Gastroesophageal sphincter (tissue), 4 donors: ENCODE measurements at regions not wholly inside any gene's neighbourhood (a gene's known extent, or its start where the extent isn't known, plus 50 kb on each side); places are given as distances from the start of the nearest gene placed in this dataset.

Source experiments
- ATAC-seq: fragments of 150-250 bp; one replicate; pipeline ENCODE4 v1.9.1; 2016; ENCODE audit warnings: mild to moderate bottlenecking, moderate library complexity
- H3K27ac ChIP-seq, 4 donors: fragments of 200-600 bp; sonication (generic) in 3 of 4; 1 replicate in 3 of 4; 2 replicates in 1 of 4; pipeline ENCODE4 v1.5.1; 2016 to 2019
- H3K27me3 ChIP-seq: fragments of 200-600 bp; sonication (generic); one replicate; pipeline ENCODE4 v1.5.1; 2019
- H3K36me3 ChIP-seq, 2 donors: fragments of 200-600 bp; sonication (generic); one replicate each; pipeline ENCODE4 v1.5.1; 2019; ENCODE audit warnings: control low read depth in 1 of 2
- H3K4me1 ChIP-seq, 3 donors: fragments of 200-600 bp; sonication (generic); 1 replicate in 2 of 3; 2 replicates in 1 of 3; pipeline ENCODE4 v1.5.1; 2016 to 2019; ENCODE audit warnings: control low read depth in 2 of 3
- H3K4me3 ChIP-seq, 2 donors: fragments of 200-600 bp; sonication (generic); one replicate each; pipeline ENCODE4 v1.5.1; 2019; ENCODE audit warnings: mild to moderate bottlenecking in 1 of 2, moderate library complexity in 1 of 2
- H3K9me3 ChIP-seq, 3 donors: fragments of 200-600 bp; sonication (generic); one replicate each; pipeline ENCODE4 v1.5.1; 2017 to 2019; ENCODE audit warnings: control low read depth in 2 of 3
- CTCF ChIP-seq, 4 experiments: fragments of 200-600 bp in 2 of 4; fragments of 450-650 bp in 2 of 4; sonication (generic) in 1 of 4; IDR thresholded peaks; one replicate each; pipeline ENCODE4 v1.5.1; 2017 to 2019; ENCODE audit warnings: antibody characterized with exemption in 4 of 4, mild to moderate bottlenecking in 2 of 4, moderate library complexity in 2 of 4
- EP300 ChIP-seq: sonication (generic); formaldehyde crosslinking; IDR thresholded peaks from one replicate; pipeline ENCODE4 v1.6.1; 2017; ENCODE audit warnings: antibody characterized with exemption, mild to moderate bottlenecking
- POLR2A ChIP-seq, 2 donors: fragments of 450-650 bp; IDR thresholded peaks; one replicate each; pipeline ENCODE4 v1.6.1; 2017; ENCODE audit warnings: antibody characterized with exemption in 2 of 2, mild to moderate bottlenecking in 2 of 2, moderate library complexity in 1 of 2
- POLR2AphosphoS5 ChIP-seq: sonication (generic); formaldehyde crosslinking; IDR thresholded peaks from one replicate; pipeline ENCODE4 v1.6.1; 2017; ENCODE audit warnings: antibody characterized with exemption
- WGBS, 2 donors: methylation state at CpG; one replicate each; pipeline ENCODE4 v1.1.5; 2018; ENCODE audit warnings: low coverage in 1 of 2; 5-methylcytosine and 5-hydroxymethylcytosine counted together

GRCh38 chr12:3931206-3931605 lies 58.0 kb upstream of the PARP11 start:
- Histone ChIP-seq H3K4me1 (no peaks in the 10 kb centered on the region), H3K27me3 (peaks cover 78% of the 10 kb centered on the region), H3K4me3 (no peak overlapping the region), H3K9me3 (no peaks in the 10 kb centered on the region), H3K36me3 (no peaks in the 10 kb centered on the region), H3K27ac (no peak overlapping the region)
- TF ChIP-seq POLR2AphosphoS5 (no peak), CTCF (IDR thresholded peaks at IDR 0.05) (no peak), POLR2A (IDR thresholded peaks at IDR 0.05) (no peak), EP300 (no peak)
- no peak for ATAC-seq
- 87 to 94% methylated on average over 4 of the region's 4 CpGs for WGBS, 2 donors

DNA sequence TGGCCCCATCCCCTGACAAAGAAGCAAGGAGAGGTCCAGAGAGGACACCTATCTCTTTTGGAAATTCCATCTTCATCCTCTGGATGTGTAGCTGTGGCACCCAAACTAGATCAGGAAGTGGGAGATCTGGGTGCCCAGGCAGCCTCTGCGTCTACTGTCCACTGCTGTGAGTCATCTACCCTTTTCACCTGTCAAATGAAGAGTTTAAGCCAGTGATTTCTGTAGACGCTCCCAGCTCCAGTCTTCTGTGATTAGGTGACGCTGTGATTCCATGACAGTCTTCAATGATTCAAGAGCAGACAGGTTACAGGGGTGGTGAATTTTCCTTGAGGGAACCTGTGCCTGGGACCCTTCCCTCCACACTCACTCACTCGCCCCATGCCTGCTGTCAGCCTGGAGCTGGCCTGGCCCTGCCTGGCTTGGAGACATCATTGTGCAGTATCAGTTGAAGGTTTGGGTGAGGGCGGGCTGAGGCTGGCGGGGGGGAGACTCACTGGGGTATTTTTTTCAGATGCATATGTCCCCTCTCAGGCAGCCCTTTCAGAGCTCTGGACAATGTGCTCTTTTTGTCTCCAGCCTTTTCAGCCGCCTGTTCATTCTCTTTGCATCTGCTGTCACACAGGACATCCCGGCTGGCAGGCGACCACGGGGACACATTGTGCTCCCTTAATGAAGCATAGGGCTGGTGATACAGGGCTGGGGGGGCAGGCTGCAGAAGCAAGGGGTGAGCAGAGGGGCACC lies 56.8 kb upstream of the PARP11 start:
- Histone ChIP-seq H3K4me3 (no peak overlapping the region), H3K27ac (no peak overlapping the region), H3K4me1 (no peaks in the 10 kb centered on the region), H3K27me3 (peaks cover 89% of the 10 kb centered on the region), H3K36me3 (no peaks in the 10 kb centered on the region), H3K9me3 (no peaks in the 10 kb centered on the region)
- WGBS, 2 donors, result 80% methylated on average over 5 of the region's 10 CpGs; no CpG with 5 or more reads in 1 of the 2 donors
- no peak for TF ChIP-seq POLR2AphosphoS5
- TF ChIP-seq POLR2A (IDR thresholded peaks at IDR 0.05), result no peak
- ATAC-seq, result no peak

DNA sequence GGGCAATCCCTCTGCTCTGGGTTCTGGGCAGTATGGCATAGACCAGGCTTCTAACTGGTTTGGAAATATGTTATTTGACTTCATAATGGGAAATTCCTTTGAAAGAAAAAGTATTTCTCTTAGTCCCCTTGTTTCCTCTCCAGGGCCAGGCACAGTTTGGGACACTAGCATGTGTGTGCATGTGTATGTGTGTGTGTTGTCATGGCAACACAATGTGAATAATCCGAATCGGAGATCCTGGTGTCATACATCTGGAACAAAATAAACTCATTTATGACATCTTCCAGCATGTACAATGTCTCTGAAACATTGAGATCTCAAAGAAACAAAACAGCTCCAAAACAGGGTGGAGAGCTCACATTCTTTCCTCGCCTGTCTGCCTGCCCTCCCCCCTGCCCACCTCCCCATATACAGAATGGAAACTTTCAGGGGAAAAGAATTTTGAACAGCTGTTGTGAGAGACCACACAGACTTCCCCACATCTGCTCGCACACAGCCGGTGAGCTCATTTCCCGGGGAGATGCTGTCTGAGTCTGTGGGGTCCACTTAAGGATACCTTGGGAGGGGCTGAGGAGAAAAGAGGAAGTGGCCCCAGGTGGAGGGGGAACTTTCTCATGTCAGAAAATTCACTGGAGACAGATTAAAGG lies 55.5 kb upstream of the PARP11 start:
- peaks cover 95% of the 10 kb centered on the region for H3K27me3 ChIP-seq
- H3K27ac ChIP-seq, result no peak overlapping the region
- H3K9me3 ChIP-seq, result no peaks in the 10 kb centered on the region
- no peak for ATAC-seq
- WGBS, 2 donors, result 6 to 8% methylated on average over 5 to 6 of the region's 6 CpGs
- no peak for TF ChIP-seq EP300
- TF ChIP-seq CTCF (IDR thresholded peaks at IDR 0.05), result no peak
- TF ChIP-seq POLR2A (IDR thresholded peaks at IDR 0.05), result no peak
- TF ChIP-seq POLR2AphosphoS5, result no peak
- H3K4me3 ChIP-seq, result no peak overlapping the region
- no peaks in the 10 kb centered on the region for H3K36me3 ChIP-seq
- no peaks in the 10 kb centered on the region for H3K4me1 ChIP-seq

- ATAC-seq, result no peak
- H3K27me3 ChIP-seq, result peaks cover 86% of the 10 kb centered on the region
- no peaks in the 10 kb centered on the region for H3K36me3 ChIP-seq
- TF ChIP-seq POLR2AphosphoS5, result no peak
- TF ChIP-seq EP300, result no peak
- TF ChIP-seq POLR2A (IDR thresholded peaks at IDR 0.05), result no peak
- no peak for TF ChIP-seq CTCF (IDR thresholded peaks at IDR 0.05)
- 94% methylated on average over 2 of the region's 3 CpGs; no CpG with 5 or more reads in 1 of the 2 donors for WGBS, 2 donors
- H3K4me3 ChIP-seq, result no peak overlapping the region
- H3K4me1 ChIP-seq, result peaks cover 0 to 4% (median 0%) of the 10 kb centered on the region in 3 donors
- no peak overlapping the region for H3K27ac ChIP-seq
- H3K9me3 ChIP-seq, result no peaks in the 10 kb centered on the region
Observed at GRCh38 chr12:3925621-3926020, 52.4 kb upstream of the PARP11 start.

DNA sequence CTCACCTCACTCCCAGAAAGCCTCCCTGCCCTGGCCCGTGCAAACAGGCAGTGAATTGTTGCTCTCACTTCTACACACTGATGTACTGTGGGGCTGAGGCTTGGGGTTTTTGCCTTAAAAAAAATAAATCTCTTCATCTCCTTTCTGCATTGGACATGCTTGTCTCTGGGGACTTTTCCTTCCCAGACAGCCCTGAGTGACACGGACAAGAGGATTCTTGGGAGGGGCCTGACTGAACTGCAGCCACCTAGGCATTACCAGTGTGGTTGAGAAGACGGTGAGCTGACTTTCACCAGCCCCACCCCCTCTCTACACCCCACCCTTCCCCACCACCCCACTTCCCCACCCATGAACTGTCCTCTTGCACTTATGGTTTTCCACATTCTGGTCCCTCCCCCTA lies 51.6 kb upstream of the PARP11 start:
- Histone ChIP-seq H3K4me3 (no peak overlapping the region), H3K36me3 (no peaks in the 10 kb centered on the region), H3K9me3 (no peaks in the 10 kb centered on the region), H3K27ac (no peak overlapping the region), H3K27me3 (peaks cover 85% of the 10 kb centered on the region), H3K4me1 (peaks cover 0 to 10% (median 0%) of the 10 kb centered on the region in 3 donors)
- no peak for ATAC-seq
- no peak for TF ChIP-seq CTCF (IDR thresholded peaks at IDR 0.05)
- no peak for TF ChIP-seq EP300
- no peak for TF ChIP-seq POLR2A (IDR thresholded peaks at IDR 0.05)
- TF ChIP-seq POLR2AphosphoS5, result no peak
- 69 to 74% methylated on average over 2 to 3 of the region's 3 CpGs for WGBS, 2 donors
